Skeletal muscle tissue (tissue), 3 donors: ENCODE measurements at regions not wholly inside any gene's neighbourhood (a gene's known extent, or its start where the extent isn't known, plus 50 kb on each side); places are given as distances from the start of the nearest gene placed in this dataset.

ENCODE experiments used
- H3K27ac ChIP-seq: one replicate; pipeline ENCODE4 v1.7.0; 2013; ENCODE audit warnings: mild to moderate bottlenecking, low read depth, low read length, inconsistent platforms
- H3K27me3 ChIP-seq, 3 donors: one replicate each; pipeline ENCODE4 v1.7.0; 2013; ENCODE audit warnings: low read length in 3 of 3; ENCODE audit not compliant: control insufficient read depth in 3 of 3, insufficient read depth in 3 of 3
- H3K36me3 ChIP-seq, 3 donors: one replicate each; pipeline ENCODE4 v1.7.0; 2013; ENCODE audit warnings: low read length in 3 of 3; ENCODE audit not compliant: control insufficient read depth in 3 of 3, insufficient read depth in 3 of 3
- H3K4me1 ChIP-seq, 3 donors: one replicate each; pipeline ENCODE4 v1.7.0; 2013; ENCODE audit warnings: low read length in 3 of 3, mild to moderate bottlenecking in 3 of 3; ENCODE audit not compliant: control insufficient read depth in 3 of 3, insufficient read depth in 3 of 3
- H3K4me3 ChIP-seq, 3 donors: one replicate each; pipeline ENCODE4 v1.7.0; 2013; ENCODE audit warnings: low read length in 3 of 3
- H3K9ac ChIP-seq, 3 donors: one replicate each; pipeline ENCODE4 v1.7.0; 2013; ENCODE audit warnings: low read length in 3 of 3, mild to moderate bottlenecking in 3 of 3, moderate library complexity in 2 of 3, low read depth in 1 of 3
- H3K9me3 ChIP-seq, 3 donors: one replicate each; pipeline ENCODE4 v1.7.0; 2013; ENCODE audit warnings: low read length in 3 of 3; ENCODE audit not compliant: control insufficient read depth in 3 of 3
- donor health status: Osteomylitis.

GRCh38 chr19:31723101-31723500, 373.9 kb upstream of the TSHZ3 start:
- Histone ChIP-seq H3K9me3 (no peaks in the 10 kb centered on the region), H3K4me1 (no peaks in the 10 kb centered on the region), H3K36me3 (no peaks in the 10 kb centered on the region), H3K27ac (no peak overlapping the region), H3K4me3 (no peak overlapping the region), H3K27me3 (no peaks in the 10 kb centered on the region), H3K9ac (no peak overlapping the region)

GRCh38 chr19:31725051-31725450, 375.8 kb upstream of the TSHZ3 start:
- H3K9ac ChIP-seq: no peak overlapping the region
- H3K9me3 ChIP-seq: no peaks in the 10 kb centered on the region
- no peak overlapping the region for H3K4me3 ChIP-seq
- H3K27ac ChIP-seq: no peak overlapping the region
- H3K36me3 ChIP-seq: no peaks in the 10 kb centered on the region
- H3K27me3 ChIP-seq: no peaks in the 10 kb centered on the region
- H3K4me1 ChIP-seq: no peaks in the 10 kb centered on the region

- Histone ChIP-seq H3K27ac (no peak overlapping the region), H3K9me3 (no peaks in the 10 kb centered on the region), H3K36me3 (no peaks in the 10 kb centered on the region), H3K4me1 (no peaks in the 10 kb centered on the region), H3K9ac (no peak overlapping the region), H3K27me3 (no peaks in the 10 kb centered on the region), H3K4me3 (no peak overlapping the region)
These were observed 378.3 kb upstream of the TSHZ3 start for GRCh38 chr19:31727536-31727935.

- no peaks in the 10 kb centered on the region for H3K27me3 ChIP-seq
- no peak overlapping the region for H3K9ac ChIP-seq
- H3K9me3 ChIP-seq: no peaks in the 10 kb centered on the region
- H3K4me1 ChIP-seq: no peaks in the 10 kb centered on the region
- no peaks in the 10 kb centered on the region for H3K36me3 ChIP-seq
- no peak overlapping the region for H3K4me3 ChIP-seq
- no peak overlapping the region for H3K27ac ChIP-seq
These were observed 381.0 kb upstream of the TSHZ3 start for GRCh38 chr19:31730270-31730669.

- Histone ChIP-seq H3K4me3 (no peak overlapping the region), H3K9ac (no peak overlapping the region), H3K36me3 (no peaks in the 10 kb centered on the region), H3K4me1 (no peaks in the 10 kb centered on the region), H3K27me3 (no peaks in the 10 kb centered on the region), H3K9me3 (peaks cover 0 to 3% (median 0%) of the 10 kb centered on the region in 3 donors), H3K27ac (no peak overlapping the region)
These were observed 384.4 kb upstream of the TSHZ3 start for GRCh38 chr19:31733591-31733990.

GRCh38 chr19:31742249-31742648, 393.0 kb upstream of the TSHZ3 start:
- no peak overlapping the region for H3K9ac ChIP-seq
- no peaks in the 10 kb centered on the region for H3K36me3 ChIP-seq
- H3K4me3 ChIP-seq: no peak overlapping the region
- H3K27me3 ChIP-seq: no peaks in the 10 kb centered on the region
- no peaks in the 10 kb centered on the region for H3K4me1 ChIP-seq
- no peak overlapping the region for H3K27ac ChIP-seq
- H3K9me3 ChIP-seq: peaks cover 0 to 3% (median 0%) of the 10 kb centered on the region in 3 donors

- no peaks in the 10 kb centered on the region for H3K9me3 ChIP-seq
- no peak overlapping the region for H3K27ac ChIP-seq
- H3K9ac ChIP-seq: no peak overlapping the region
- H3K4me3 ChIP-seq: no peak overlapping the region
- peaks cover 0 to 3% (median 0%) of the 10 kb centered on the region in 3 donors for H3K27me3 ChIP-seq
- H3K36me3 ChIP-seq: no peaks in the 10 kb centered on the region
- H3K4me1 ChIP-seq: no peaks in the 10 kb centered on the region
These were observed 396.5 kb upstream of the TSHZ3 start for GRCh38 chr19:31745731-31746130.

GRCh38 chr19:31749231-31749630, 400.0 kb upstream of the TSHZ3 start:
- H3K4me3 ChIP-seq: no peak overlapping the region
- peaks cover 0 to 3% (median 0%) of the 10 kb centered on the region in 3 donors for H3K27me3 ChIP-seq
- no peak overlapping the region for H3K9ac ChIP-seq
- H3K4me1 ChIP-seq: no peaks in the 10 kb centered on the region
- no peaks in the 10 kb centered on the region for H3K36me3 ChIP-seq
- H3K9me3 ChIP-seq: no peaks in the 10 kb centered on the region
- no peak overlapping the region for H3K27ac ChIP-seq

- H3K9ac ChIP-seq: no peak overlapping the region
- H3K9me3 ChIP-seq: no peaks in the 10 kb centered on the region
- no peak overlapping the region for H3K27ac ChIP-seq
- no peaks in the 10 kb centered on the region for H3K36me3 ChIP-seq
- peaks cover 0 to 5% (median 0%) of the 10 kb centered on the region in 3 donors for H3K27me3 ChIP-seq
- H3K4me3 ChIP-seq: no peak overlapping the region
- H3K4me1 ChIP-seq: no peaks in the 10 kb centered on the region
These were observed 410.1 kb upstream of the TSHZ3 start for GRCh38 chr19:31759359-31759758.

GRCh38 chr19:31761281-31761913, 412.2 kb upstream of the TSHZ3 start:
- Histone ChIP-seq H3K9me3 (no peaks in the 10 kb centered on the region), H3K9ac (no peak overlapping the region), H3K27ac (no peak overlapping the region), H3K4me3 (no peak overlapping the region), H3K4me1 (no peaks in the 10 kb centered on the region), H3K36me3 (no peaks in the 10 kb centered on the region), H3K27me3 (peaks cover 0 to 2% (median 0%) of the 10 kb centered on the region in 3 donors)
